ENCODE measurements at regions not wholly inside any gene's neighbourhood (a gene's known extent, or its start where the extent isn't known, plus 50 kb on each side); places are given as distances from the start of the nearest gene placed in this dataset.

GRCh38 chr9:90960941-90961340, 159.3 kb downstream of the SYK start:
- no peak for TF ChIP-seq POLR2A (IDR thresholded peaks at IDR 0.05; ENCODE audit: low read depth, low read length)
- TF ChIP-seq CTCF (IDR thresholded peaks at IDR 0.05; ENCODE audit: extremely low read depth in 1 of 2, insufficient read depth in 1 of 2, low read depth in 1 of 2, low read length in 2 of 2) = no peak
